K562 (cell line): ENCODE measurements at regions not wholly inside any gene's neighbourhood (a gene's known extent, or its start where the extent isn't known, plus 50 kb on each side); places are given as distances from the start of the nearest gene placed in this dataset.

Experiments used
- MAFK ChIP-seq: IDR thresholded peaks from 2 replicates; pipeline ENCODE4 v1.6.1; 2011; ENCODE audit warnings: low read length, improper control_type of control experiment
- MGA ChIP-seq: fragments of 450-650 bp; IDR thresholded peaks from 2 replicates; pipeline ENCODE4 v1.6.1; 2016; ENCODE audit warnings: mild to moderate bottlenecking, moderate library complexity
- SFPQ ChIP-seq: fragments of 200-400 bp; formaldehyde crosslinking; IDR thresholded peaks from 2 replicates; pipeline ENCODE4 v1.6.1; 2017; ENCODE audit warnings: mild to moderate bottlenecking, low read depth, low read length, moderate library complexity

DNA sequence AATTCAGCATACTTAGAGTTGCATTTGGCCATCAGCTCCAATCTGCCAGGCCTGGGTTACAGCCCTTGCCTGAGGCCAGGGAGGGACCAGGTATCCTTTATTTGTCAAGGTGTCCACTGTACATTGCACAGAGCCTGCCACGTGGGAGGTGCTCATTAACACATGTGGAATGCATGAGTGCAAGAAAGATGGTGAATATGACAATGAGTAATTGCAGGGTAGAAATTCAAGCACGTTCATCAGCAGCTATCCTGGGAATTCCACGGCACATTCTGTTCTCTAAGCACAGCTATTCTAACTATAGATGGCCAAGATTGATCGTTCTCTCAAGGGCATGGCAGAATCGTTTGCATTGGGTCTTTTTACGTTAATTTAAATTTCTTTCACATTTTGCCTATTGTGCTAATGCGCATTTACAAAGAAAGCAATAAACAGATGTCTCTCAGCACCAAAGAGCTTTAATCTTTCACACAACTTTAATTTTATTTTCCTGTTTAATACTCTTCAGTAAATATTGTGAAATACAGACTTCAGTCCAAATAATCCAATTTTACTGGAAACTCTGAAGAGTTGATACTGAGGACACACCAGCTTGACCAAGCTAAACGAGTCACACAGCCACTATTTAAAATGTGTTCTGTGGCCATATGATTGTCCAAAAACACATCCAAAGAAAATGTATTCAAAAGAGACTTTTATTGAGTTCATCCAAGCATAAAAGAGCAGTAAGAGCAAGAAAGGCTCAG is 1025.7 kb upstream of the TMEM132C start (continued):
- TF ChIP-seq MGA (0 out of 2 replicates have a peak, but pooled peaks have one; percentile 9), SFPQ (no peak), MAFK (no peak)
- TF ChIP-seq, all 486 proteins: peak for 2
